PFSK-1 (cell line): ENCODE measurements at regions not wholly inside any gene's neighbourhood (a gene's known extent, or its start where the extent isn't known, plus 50 kb on each side); places are given as distances from the start of the nearest gene placed in this dataset.

ENCODE experiments used
- POLR2AphosphoS5 ChIP-seq: IDR thresholded peaks from 2 replicates; pipeline ENCODE4 v1.6.1; 2012; ENCODE audit warnings: low read depth, mild to moderate bottlenecking, control low read depth, low read length, moderate library complexity
- TAF1 ChIP-seq: IDR thresholded peaks from 2 replicates; pipeline ENCODE4 v1.6.1; 2012; ENCODE audit warnings: low read length, control low read depth, borderline replicate concordance; ENCODE audit not compliant: insufficient read depth
- TF ChIP-seq, protein P1 (sequence below), 2 experiments: IDR thresholded peaks; 2 replicates each; pipeline versions ENCODE4 v1.6.1 to v1.8.0; 2011 to 2012; ENCODE audit warnings: low read depth in 2 of 2, low read length in 2 of 2, control low read depth in 1 of 2, inconsistent platforms in 1 of 2, mild to moderate bottlenecking in 1 of 2, moderate library complexity in 1 of 2; ENCODE audit not compliant: insufficient read depth in 1 of 2

DNA sequence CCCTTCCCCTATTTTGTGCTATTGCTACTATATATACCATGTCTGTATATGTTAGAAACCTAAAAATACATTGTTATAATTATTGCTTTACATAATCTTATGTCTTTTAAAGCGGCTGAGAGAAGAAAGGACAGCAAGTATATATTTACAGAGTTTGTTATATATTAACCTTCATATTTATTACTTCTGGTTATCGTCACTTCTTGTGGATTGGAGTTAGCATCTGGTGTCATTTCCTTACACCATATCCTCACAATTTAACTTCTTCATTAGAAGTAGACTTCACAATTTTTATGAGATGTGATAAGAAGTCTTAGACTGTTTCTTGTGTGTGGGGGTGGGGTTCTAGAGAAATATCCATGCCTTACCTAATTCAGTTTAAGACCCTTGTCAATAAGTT, 123.1 kb downstream of the ATXN3L start:
- no peak for TF ChIP-seq TAF1
- no peak for TF ChIP-seq POLR2AphosphoS5
- TF ChIP-seq, protein P1, sequence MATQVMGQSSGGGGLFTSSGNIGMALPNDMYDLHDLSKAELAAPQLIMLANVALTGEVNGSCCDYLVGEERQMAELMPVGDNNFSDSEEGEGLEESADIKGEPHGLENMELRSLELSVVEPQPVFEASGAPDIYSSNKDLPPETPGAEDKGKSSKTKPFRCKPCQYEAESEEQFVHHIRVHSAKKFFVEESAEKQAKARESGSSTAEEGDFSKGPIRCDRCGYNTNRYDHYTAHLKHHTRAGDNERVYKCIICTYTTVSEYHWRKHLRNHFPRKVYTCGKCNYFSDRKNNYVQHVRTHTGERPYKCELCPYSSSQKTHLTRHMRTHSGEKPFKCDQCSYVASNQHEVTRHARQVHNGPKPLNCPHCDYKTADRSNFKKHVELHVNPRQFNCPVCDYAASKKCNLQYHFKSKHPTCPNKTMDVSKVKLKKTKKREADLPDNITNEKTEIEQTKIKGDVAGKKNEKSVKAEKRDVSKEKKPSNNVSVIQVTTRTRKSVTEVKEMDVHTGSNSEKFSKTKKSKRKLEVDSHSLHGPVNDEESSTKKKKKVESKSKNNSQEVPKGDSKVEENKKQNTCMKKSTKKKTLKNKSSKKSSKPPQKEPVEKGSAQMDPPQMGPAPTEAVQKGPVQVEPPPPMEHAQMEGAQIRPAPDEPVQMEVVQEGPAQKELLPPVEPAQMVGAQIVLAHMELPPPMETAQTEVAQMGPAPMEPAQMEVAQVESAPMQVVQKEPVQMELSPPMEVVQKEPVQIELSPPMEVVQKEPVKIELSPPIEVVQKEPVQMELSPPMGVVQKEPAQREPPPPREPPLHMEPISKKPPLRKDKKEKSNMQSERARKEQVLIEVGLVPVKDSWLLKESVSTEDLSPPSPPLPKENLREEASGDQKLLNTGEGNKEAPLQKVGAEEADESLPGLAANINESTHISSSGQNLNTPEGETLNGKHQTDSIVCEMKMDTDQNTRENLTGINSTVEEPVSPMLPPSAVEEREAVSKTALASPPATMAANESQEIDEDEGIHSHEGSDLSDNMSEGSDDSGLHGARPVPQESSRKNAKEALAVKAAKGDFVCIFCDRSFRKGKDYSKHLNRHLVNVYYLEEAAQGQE (IDR thresholded peaks at IDR 0.05; ENCODE audit: insufficient read depth in 1 of 2, low read depth in 2 of 2, low read length in 2 of 2), result no peak
